Activated T-cell treated with anti-CD3 and anti-CD28 coated beads, Interleukin-2, amount 50 U/mL, for 72 hours (primary cell): ENCODE measurements at regions not wholly inside any gene's neighbourhood (a gene's known extent, or its start where the extent isn't known, plus 50 kb on each side); places are given as distances from the start of the nearest gene placed in this dataset.

ENCODE experiments used
- ATAC-seq, 2 donors: fragments of 150-1000 bp; cut with Tn5 transposase; replicated peaks in 1 of 2; 2 replicates each; pipeline ENCODE4 v1.10.0; 2021; ENCODE audit warnings: moderate library complexity in 2 of 2, mild to moderate bottlenecking in 1 of 2
- DNase-seq, 2 donors: peaks; one replicate each; pipeline ENCODE4 v3.0.0; 2021 to 2022; ENCODE audit warnings: mixed read lengths in 1 of 2
- H3K27ac Mint-ChIP-seq: one replicate; pipeline ENCODE4 v1.8.0; 2022; ENCODE audit warnings: mild to moderate bottlenecking, moderate library complexity, mixed read lengths
- H3K27me3 Mint-ChIP-seq: one replicate; pipeline ENCODE4 v1.8.0; 2022; ENCODE audit warnings: low read depth, mixed read lengths
- H3K36me3 Mint-ChIP-seq, 2 donors: one replicate each; pipeline ENCODE4 v1.8.0; 2022; ENCODE audit warnings: mixed read lengths in 2 of 2, mild to moderate bottlenecking in 1 of 2; ENCODE audit not compliant: insufficient read depth in 2 of 2
- H3K4me1 Mint-ChIP-seq: one replicate; pipeline ENCODE4 v1.8.0; 2022; ENCODE audit warnings: low read depth, mixed read lengths
- H3K4me3 Mint-ChIP-seq, 2 donors: one replicate each; pipeline ENCODE4 v1.8.0; 2022; ENCODE audit warnings: mild to moderate bottlenecking in 2 of 2, mixed read lengths in 2 of 2, moderate library complexity in 2 of 2
- H3K9me3 Mint-ChIP-seq, 2 donors: one replicate each; pipeline ENCODE4 v1.8.0; 2022; ENCODE audit warnings: mixed read lengths in 2 of 2

GRCh38 chr18:68330658-68331057 lies 384.2 kb downstream of the TMX3 start:
- no peak for DNase-seq
- Mint-ChIP-seq H3K27me3 (no peaks in the 10 kb centered on the region), H3K4me3 (no peak overlapping the region), H3K36me3 (no peaks in the 10 kb centered on the region), H3K9me3 (no peaks in the 10 kb centered on the region), H3K4me1 (no peaks in the 10 kb centered on the region), H3K27ac (no peak overlapping the region)
- ATAC-seq = no peak

- no peak overlapping the region for H3K4me3 Mint-ChIP-seq
- ATAC-seq (no peak), DNase-seq (no peak)
- no peaks in the 10 kb centered on the region for H3K27me3 Mint-ChIP-seq
- H3K9me3 Mint-ChIP-seq = no peaks in the 10 kb centered on the region
- H3K36me3 Mint-ChIP-seq = no peaks in the 10 kb centered on the region
- H3K4me1 Mint-ChIP-seq = no peaks in the 10 kb centered on the region
- no peak overlapping the region for H3K27ac Mint-ChIP-seq
Observed at GRCh38 chr18:68323921-68324320, 391.0 kb downstream of the TMX3 start.

- DNase-seq (no peak), ATAC-seq (no peak)
- no peak overlapping the region for H3K27ac Mint-ChIP-seq
- H3K9me3 Mint-ChIP-seq = no peaks in the 10 kb centered on the region
- H3K4me3 Mint-ChIP-seq = no peak overlapping the region
- no peaks in the 10 kb centered on the region for H3K36me3 Mint-ChIP-seq
- H3K4me1 Mint-ChIP-seq = no peaks in the 10 kb centered on the region
- H3K27me3 Mint-ChIP-seq = no peaks in the 10 kb centered on the region
Observed at GRCh38 chr18:68316636-68317035, 398.3 kb downstream of the TMX3 start.

GRCh38 chr18:68314403-68314802 lies 400.5 kb downstream of the TMX3 start:
- H3K27me3 Mint-ChIP-seq = no peaks in the 10 kb centered on the region
- H3K27ac Mint-ChIP-seq = no peak overlapping the region
- H3K4me3 Mint-ChIP-seq = no peak overlapping the region
- no peaks in the 10 kb centered on the region for H3K36me3 Mint-ChIP-seq
- ATAC-seq (no peak), DNase-seq (no peak)
- no peaks in the 10 kb centered on the region for H3K9me3 Mint-ChIP-seq
- no peaks in the 10 kb centered on the region for H3K4me1 Mint-ChIP-seq

- H3K4me3 Mint-ChIP-seq = no peak overlapping the region
- no peaks in the 10 kb centered on the region for H3K36me3 Mint-ChIP-seq
- no peak overlapping the region for H3K27ac Mint-ChIP-seq
- no peaks in the 10 kb centered on the region for H3K9me3 Mint-ChIP-seq
- ATAC-seq (no peak), DNase-seq (no peak)
- no peaks in the 10 kb centered on the region for H3K27me3 Mint-ChIP-seq
- no peaks in the 10 kb centered on the region for H3K4me1 Mint-ChIP-seq
Observed at GRCh38 chr18:68301441-68301840, 413.5 kb downstream of the TMX3 start.

- Mint-ChIP-seq H3K27ac (no peak overlapping the region), H3K4me1 (no peaks in the 10 kb centered on the region), H3K27me3 (no peaks in the 10 kb centered on the region), H3K9me3 (no peaks in the 10 kb centered on the region), H3K36me3 (no peaks in the 10 kb centered on the region), H3K4me3 (no peak overlapping the region)
- ATAC-seq (no peak), DNase-seq (no peak)
Observed at GRCh38 chr18:68299906-68300305, 415.0 kb downstream of the TMX3 start.

GRCh38 chr18:68298330-68298729 lies 416.6 kb downstream of the TMX3 start:
- Mint-ChIP-seq H3K4me1 (no peaks in the 10 kb centered on the region), H3K36me3 (no peaks in the 10 kb centered on the region), H3K27me3 (no peaks in the 10 kb centered on the region), H3K4me3 (no peak overlapping the region), H3K9me3 (peaks cover 0 to 3% of the 10 kb centered on the region in 2 donors), H3K27ac (no peak overlapping the region)
- ATAC-seq = no peak
- DNase-seq = no peak

GRCh38 chr18:68288408-68288807 lies 426.5 kb downstream of the TMX3 start:
- ATAC-seq = no peak
- no peaks in the 10 kb centered on the region for H3K4me1 Mint-ChIP-seq
- peaks cover 0 to under 1% of the 10 kb centered on the region in 2 donors for H3K9me3 Mint-ChIP-seq
- no peaks in the 10 kb centered on the region for H3K36me3 Mint-ChIP-seq
- DNase-seq = no peak
- no peak overlapping the region for H3K27ac Mint-ChIP-seq
- H3K4me3 Mint-ChIP-seq = no peak overlapping the region
- H3K27me3 Mint-ChIP-seq = no peaks in the 10 kb centered on the region

- DNase-seq (no peak), ATAC-seq (no peak)
- Mint-ChIP-seq H3K36me3 (no peaks in the 10 kb centered on the region), H3K27ac (no peak overlapping the region), H3K4me3 (no peak overlapping the region), H3K9me3 (no peaks in the 10 kb centered on the region), H3K4me1 (no peaks in the 10 kb centered on the region), H3K27me3 (no peaks in the 10 kb centered on the region)
Observed at GRCh38 chr18:68284236-68284780, 430.6 kb downstream of the TMX3 start.

- no peak overlapping the region for H3K4me3 Mint-ChIP-seq
- no peaks in the 10 kb centered on the region for H3K36me3 Mint-ChIP-seq
- no peaks in the 10 kb centered on the region for H3K4me1 Mint-ChIP-seq
- DNase-seq = no peak
- no peak overlapping the region for H3K27ac Mint-ChIP-seq
- no peaks in the 10 kb centered on the region for H3K27me3 Mint-ChIP-seq
- ATAC-seq = no peak
- no peaks in the 10 kb centered on the region for H3K9me3 Mint-ChIP-seq
Observed at GRCh38 chr18:68283834-68284233, 431.1 kb downstream of the TMX3 start.

GRCh38 chr18:68282232-68282631 lies 432.7 kb downstream of the TMX3 start:
- no peaks in the 10 kb centered on the region for H3K4me1 Mint-ChIP-seq
- H3K27ac Mint-ChIP-seq = no peak overlapping the region
- no peaks in the 10 kb centered on the region for H3K36me3 Mint-ChIP-seq
- DNase-seq = no peak
- no peak overlapping the region for H3K4me3 Mint-ChIP-seq
- no peaks in the 10 kb centered on the region for H3K9me3 Mint-ChIP-seq
- ATAC-seq = no peak
- no peaks in the 10 kb centered on the region for H3K27me3 Mint-ChIP-seq

- Mint-ChIP-seq H3K4me1 (no peaks in the 10 kb centered on the region), H3K9me3 (no peaks in the 10 kb centered on the region), H3K36me3 (no peaks in the 10 kb centered on the region), H3K27me3 (no peaks in the 10 kb centered on the region), H3K27ac (no peak overlapping the region), H3K4me3 (no peak overlapping the region)
- ATAC-seq (no peak), DNase-seq (no peak)
Observed at GRCh38 chr18:68275616-68276015, 439.3 kb downstream of the TMX3 start.

GRCh38 chr18:68270017-68270416 lies 444.9 kb downstream of the TMX3 start:
- Mint-ChIP-seq H3K27me3 (no peaks in the 10 kb centered on the region), H3K4me1 (no peaks in the 10 kb centered on the region), H3K27ac (no peak overlapping the region), H3K36me3 (no peaks in the 10 kb centered on the region), H3K9me3 (peaks cover 0 to 1% of the 10 kb centered on the region in 2 donors), H3K4me3 (no peak overlapping the region)
- ATAC-seq = no peak
- DNase-seq = no peak

GRCh38 chr18:68267583-68267982 lies 447.3 kb downstream of the TMX3 start:
- Mint-ChIP-seq H3K27me3 (no peaks in the 10 kb centered on the region), H3K4me3 (no peak overlapping the region), H3K36me3 (no peaks in the 10 kb centered on the region), H3K27ac (no peak overlapping the region), H3K4me1 (no peaks in the 10 kb centered on the region), H3K9me3 (peaks cover 0 to 1% of the 10 kb centered on the region in 2 donors)
- ATAC-seq (no peak), DNase-seq (no peak)
